Activated CD8-positive, alpha-beta T cell treated with anti-CD3 and anti-CD28 coated beads for 36 hours (primary cell): ENCODE measurements at regions not wholly inside any gene's neighbourhood (a gene's known extent, or its start where the extent isn't known, plus 50 kb on each side); places are given as distances from the start of the nearest gene placed in this dataset.

ENCODE experiments used
- ATAC-seq: fragments of 200-7000 bp; cut with Tn5 transposase; one replicate; pipeline ENCODE4 v1.10.0; 2021; ENCODE audit warnings: mild to moderate bottlenecking, moderate library complexity
- CTCF ChIA-PET: fragments of 350-600 bp; sonication (Branson Sonifier 250); formaldehyde crosslinking; loops from one replicate; lab custom pipeline; 2021; ENCODE audit warnings: antibody characterized with exemption; lab: Charles Lee
- POLR2A ChIA-PET: fragments of 350-600 bp; sonication (Branson Sonifier 250); formaldehyde crosslinking; loops from one replicate; lab custom pipeline; 2021; ENCODE audit warnings: antibody characterized with exemption; lab: Charles Lee
- DNase-seq: peaks from one replicate; pipeline ENCODE4 v3.0.0-alpha.2; 2020
- H3K27ac Mint-ChIP-seq: one replicate; pipeline ENCODE4 v1.8.0; 2021; ENCODE audit warnings: mild to moderate bottlenecking, mixed read lengths
- H3K27me3 Mint-ChIP-seq: one replicate; pipeline ENCODE4 v1.8.0; 2021; ENCODE audit warnings: mixed read lengths
- H3K36me3 Mint-ChIP-seq: one replicate; pipeline ENCODE4 v1.8.0; 2021; ENCODE audit warnings: low read depth, mixed read lengths
- H3K4me1 Mint-ChIP-seq: one replicate; pipeline ENCODE4 v1.8.0; 2021; ENCODE audit warnings: low read depth, mixed read lengths
- H3K4me3 Mint-ChIP-seq: one replicate; pipeline ENCODE4 v1.8.0; 2021; ENCODE audit warnings: mild to moderate bottlenecking, moderate library complexity, mixed read lengths
- H3K9me3 Mint-ChIP-seq: one replicate; pipeline ENCODE4 v1.8.0; 2021; ENCODE audit warnings: mixed read lengths
- CTCF ChIP-seq: fragments of 200-600 bp; IDR thresholded peaks from one replicate; pipeline ENCODE4 v1.8.0; 2022; ENCODE audit warnings: antibody characterized with exemption, mild to moderate bottlenecking
- intact Hi-C: fragments of 100-400 bp; cut with micrococcal nuclease; formaldehyde crosslinking; loops from one replicate; pipeline ENCODE4 v1.10.0; 2022

GRCh38 chr4:111666826-111667360, 478.4 kb upstream of the FAM241A start:
- ATAC-seq = no peak
- Mint-ChIP-seq H3K27ac (no peak overlapping the region), H3K36me3 (no peaks in the 10 kb centered on the region), H3K4me1 (no peaks in the 10 kb centered on the region), H3K4me3 (no peak overlapping the region), H3K9me3 (peaks cover 3% of the 10 kb centered on the region), H3K27me3 (no peaks in the 10 kb centered on the region)
- no peak for TF ChIP-seq CTCF
- DNase-seq = no peak
- intact Hi-C loops = no loop called here
- POLR2A ChIA-PET = no interaction called here
- CTCF ChIA-PET = no interaction called here

- H3K9me3 Mint-ChIP-seq = no peaks in the 10 kb centered on the region
- no peaks in the 10 kb centered on the region for H3K27me3 Mint-ChIP-seq
- intact Hi-C loops = no loop called here
- H3K27ac Mint-ChIP-seq = no peak overlapping the region
- TF ChIP-seq CTCF = no peak
- POLR2A ChIA-PET = interaction anchor here (0.9 kb wide), 1 partner anchor 9 kb away, joined by 3 read pairs; no protein-coding TSS in a partner anchor
- ATAC-seq (no peak), DNase-seq (no peak)
- no peaks in the 10 kb centered on the region for H3K36me3 Mint-ChIP-seq
- CTCF ChIA-PET = no interaction called here
- no peak overlapping the region for H3K4me3 Mint-ChIP-seq
- H3K4me1 Mint-ChIP-seq = no peaks in the 10 kb centered on the region
Measured at GRCh38 chr4:111671756-111672155, 473.5 kb upstream of the FAM241A start.

- ATAC-seq (no peak), DNase-seq (no peak)
- Mint-ChIP-seq H3K27me3 (no peaks in the 10 kb centered on the region), H3K4me3 (no peak overlapping the region), H3K9me3 (peaks cover 1% of the 10 kb centered on the region), H3K36me3 (no peaks in the 10 kb centered on the region), H3K4me1 (no peaks in the 10 kb centered on the region), H3K27ac (no peak overlapping the region)
- TF ChIP-seq CTCF = no peak
- POLR2A ChIA-PET = no interaction called here
- intact Hi-C loops = no loop called here
- CTCF ChIA-PET = no interaction called here
Measured at GRCh38 chr4:111675746-111676145, 469.5 kb upstream of the FAM241A start.

GRCh38 chr4:111676533-111676932, 468.7 kb upstream of the FAM241A start:
- Mint-ChIP-seq H3K36me3 (no peaks in the 10 kb centered on the region), H3K9me3 (peaks cover 1% of the 10 kb centered on the region), H3K27ac (no peak overlapping the region), H3K27me3 (no peaks in the 10 kb centered on the region), H3K4me1 (no peaks in the 10 kb centered on the region), H3K4me3 (no peak overlapping the region)
- POLR2A ChIA-PET = no interaction called here
- DNase-seq (no peak), ATAC-seq (no peak)
- CTCF ChIA-PET = no interaction called here
- intact Hi-C loops = no loop called here
- no peak for TF ChIP-seq CTCF

GRCh38 chr4:111678479-111678878, 466.8 kb upstream of the FAM241A start:
- CTCF ChIA-PET = no interaction called here
- intact Hi-C loops = no loop called here
- DNase-seq = no peak
- ATAC-seq = no peak
- Mint-ChIP-seq H3K9me3 (peaks cover 1% of the 10 kb centered on the region), H3K27me3 (no peaks in the 10 kb centered on the region), H3K4me1 (no peaks in the 10 kb centered on the region), H3K36me3 (no peaks in the 10 kb centered on the region), H3K4me3 (no peak overlapping the region), H3K27ac (no peak overlapping the region)
- POLR2A ChIA-PET = no interaction called here
- no peak for TF ChIP-seq CTCF
